NCI-H2081 treated with DMSO at 0.1 percent for 48 hours (cell line): ENCODE measurements at regions not wholly inside any gene's neighbourhood (a gene's known extent, or its start where the extent isn't known, plus 50 kb on each side); places are given as distances from the start of the nearest gene placed in this dataset.
"Not testable (repeated sequence)": the region's sequence is repeated elsewhere in the genome, so short reads cannot be mapped to it uniquely, and the experiment has no call there.

ENCODE experiments used
- DNase-seq: peaks from one replicate; lab custom pipeline; 2025; lab: John Stamatoyannopoulos, UW

DNA sequence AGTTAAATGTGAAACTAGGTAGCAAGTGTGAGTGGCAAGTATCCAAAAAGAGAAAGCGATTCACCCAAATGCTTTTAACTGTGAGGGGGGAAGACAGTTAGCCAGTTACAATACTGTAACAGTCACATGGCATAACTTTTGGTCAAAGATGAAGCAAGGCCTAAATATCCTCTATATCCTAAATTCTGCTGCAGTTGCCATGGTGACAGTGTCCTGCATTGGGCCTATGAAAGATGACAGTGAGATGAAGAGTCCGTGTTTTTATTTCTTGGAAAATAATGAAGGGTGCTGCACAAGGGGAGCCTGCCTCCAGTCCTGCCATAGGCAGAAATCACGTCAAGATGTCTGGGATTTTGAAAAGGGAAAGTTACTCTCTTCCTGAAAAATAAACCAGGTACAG lies 534.6 kb downstream of the NTRK2 start:
- DNase-seq = no peak

DNA sequence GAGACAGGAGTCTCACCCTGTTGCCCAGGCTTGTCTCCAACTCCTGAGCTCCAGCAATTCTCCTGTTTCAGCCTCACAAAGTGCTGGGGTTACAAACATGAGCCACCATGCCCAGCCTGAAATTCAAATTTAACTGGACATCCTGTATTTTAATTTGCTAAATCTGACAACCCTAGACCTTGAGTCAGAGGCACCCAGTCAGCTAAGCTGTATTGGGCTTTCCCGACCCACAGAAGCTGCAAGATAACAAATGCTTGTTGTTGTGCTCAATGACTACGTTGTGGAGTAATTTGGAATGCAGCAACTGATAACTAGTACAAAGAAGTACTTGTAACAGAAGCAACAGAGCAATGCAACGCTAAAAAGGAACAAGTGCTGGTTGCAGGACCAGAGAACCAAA lies 533.1 kb downstream of the NTRK2 start:
- DNase-seq = no peak

DNA sequence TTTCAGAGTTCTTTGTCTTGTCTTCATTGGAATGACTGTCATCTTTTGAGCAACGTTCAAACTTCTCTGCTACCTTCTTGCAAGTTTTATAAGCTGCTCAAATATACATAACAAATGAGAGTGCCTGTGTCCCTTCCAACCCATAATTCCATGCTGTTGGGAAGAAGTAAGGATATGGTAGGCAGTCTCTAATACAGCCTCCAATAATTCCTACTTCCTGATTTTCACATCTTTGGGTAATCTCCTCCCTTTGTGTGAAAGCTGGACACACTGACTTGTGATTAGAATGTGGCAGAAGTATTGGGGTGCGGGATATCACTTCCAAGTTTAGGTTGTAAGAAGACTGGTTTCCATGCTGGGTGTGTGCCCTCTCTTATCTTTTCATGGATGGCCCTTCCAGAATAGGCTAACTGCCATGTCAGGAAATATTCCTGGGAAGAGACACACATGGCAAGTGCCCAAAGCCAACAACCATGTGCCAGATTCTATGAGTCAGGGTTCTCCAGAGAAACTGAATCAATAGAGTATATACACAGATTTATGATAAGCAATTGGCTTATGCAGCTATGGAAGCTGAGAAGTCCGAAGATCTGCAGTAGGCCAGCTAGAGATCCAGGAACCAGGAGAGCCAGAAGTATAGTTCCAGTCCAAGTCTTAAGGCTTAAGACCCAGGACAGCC lies 531.3 kb downstream of the NTRK2 start:
- DNase-seq = no peak

GRCh38 chr9:85199866-85200495 lies 530.5 kb downstream of the NTRK2 start:
- DNase-seq = no peak

DNA sequence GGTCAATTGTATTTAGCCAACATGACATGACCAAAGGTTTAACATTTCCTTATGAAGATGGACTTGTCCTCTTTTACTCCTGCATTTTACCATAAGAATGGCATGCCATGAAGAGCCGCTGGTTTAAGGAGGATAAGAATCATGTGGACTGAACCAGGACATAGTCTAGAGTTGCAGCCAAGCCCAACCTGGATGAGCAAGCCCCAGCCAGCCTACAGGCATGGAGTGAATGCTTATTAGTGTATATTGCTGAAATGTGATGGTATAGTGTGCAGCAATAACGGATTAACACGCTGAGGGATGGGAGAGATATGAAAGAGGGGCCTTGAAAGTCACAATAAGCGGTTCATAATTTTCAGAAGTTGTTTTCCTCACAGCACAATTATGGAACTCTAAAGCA lies 523.2 kb downstream of the NTRK2 start:
- DNase-seq = no peak

DNA sequence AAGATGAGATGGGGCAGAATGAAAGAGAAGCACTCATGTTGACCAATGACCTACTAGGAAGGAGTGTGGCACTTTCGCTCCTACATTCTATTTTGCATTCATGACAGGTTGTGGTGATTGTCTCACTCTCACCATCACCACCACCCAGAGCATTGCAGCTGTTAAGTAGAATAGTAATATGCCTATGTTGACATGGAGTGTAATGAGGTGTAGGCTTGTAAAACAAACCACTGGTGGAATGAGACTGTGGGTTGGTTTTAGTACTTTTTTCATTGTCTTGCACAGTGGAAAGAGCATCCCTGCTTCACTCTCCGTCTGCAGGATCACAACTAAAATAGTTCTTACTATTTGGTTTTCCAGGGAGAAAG lies 516.7 kb downstream of the NTRK2 start:
- DNase-seq = no peak

GRCh38 chr9:85185486-85186217 lies 516.1 kb downstream of the NTRK2 start:
- DNase-seq = no peak

DNA sequence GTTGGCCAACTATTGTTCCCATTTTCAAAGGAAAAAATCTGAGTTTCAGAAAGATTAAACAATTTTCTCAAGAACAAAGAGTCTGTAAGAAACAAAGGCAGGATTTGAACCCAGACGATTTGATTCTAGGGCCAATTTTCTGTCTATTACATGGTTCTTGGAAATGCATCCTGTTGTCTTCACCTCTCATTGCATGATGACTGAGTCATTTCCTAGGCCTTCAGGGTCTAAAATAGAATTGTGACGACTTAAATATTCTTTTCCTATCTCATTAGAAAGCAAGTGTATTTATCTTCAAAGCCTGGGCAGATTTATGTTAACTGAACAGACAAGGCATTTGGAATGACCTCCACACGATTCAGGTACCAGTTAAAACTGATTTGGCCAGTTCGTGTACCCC lies 512.9 kb downstream of the NTRK2 start:
- no peak for DNase-seq

DNA sequence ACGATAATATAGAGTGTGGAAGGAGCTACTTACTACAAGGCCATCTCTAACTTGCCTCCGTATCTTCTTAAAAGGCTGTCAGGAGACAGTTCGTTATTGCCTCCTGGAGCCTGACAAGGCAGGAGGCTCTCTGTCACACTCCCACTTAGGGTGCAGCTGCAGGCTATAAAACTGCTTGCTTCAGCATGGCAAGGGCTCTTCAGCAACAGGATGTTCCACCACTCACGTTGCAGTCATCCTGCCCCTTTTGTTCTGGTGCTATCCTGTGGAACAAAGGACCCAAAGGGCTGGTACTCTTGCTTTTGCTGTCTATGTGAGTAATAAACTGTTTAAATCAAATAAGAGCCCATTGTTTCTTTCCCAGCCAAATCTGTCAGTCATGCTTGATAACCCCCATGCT lies 508.9 kb downstream of the NTRK2 start:
- peak; percentile 6 for DNase-seq

GRCh38 chr9:85173967-85174366 lies 504.4 kb downstream of the NTRK2 start:
- DNase-seq = no peak

DNA sequence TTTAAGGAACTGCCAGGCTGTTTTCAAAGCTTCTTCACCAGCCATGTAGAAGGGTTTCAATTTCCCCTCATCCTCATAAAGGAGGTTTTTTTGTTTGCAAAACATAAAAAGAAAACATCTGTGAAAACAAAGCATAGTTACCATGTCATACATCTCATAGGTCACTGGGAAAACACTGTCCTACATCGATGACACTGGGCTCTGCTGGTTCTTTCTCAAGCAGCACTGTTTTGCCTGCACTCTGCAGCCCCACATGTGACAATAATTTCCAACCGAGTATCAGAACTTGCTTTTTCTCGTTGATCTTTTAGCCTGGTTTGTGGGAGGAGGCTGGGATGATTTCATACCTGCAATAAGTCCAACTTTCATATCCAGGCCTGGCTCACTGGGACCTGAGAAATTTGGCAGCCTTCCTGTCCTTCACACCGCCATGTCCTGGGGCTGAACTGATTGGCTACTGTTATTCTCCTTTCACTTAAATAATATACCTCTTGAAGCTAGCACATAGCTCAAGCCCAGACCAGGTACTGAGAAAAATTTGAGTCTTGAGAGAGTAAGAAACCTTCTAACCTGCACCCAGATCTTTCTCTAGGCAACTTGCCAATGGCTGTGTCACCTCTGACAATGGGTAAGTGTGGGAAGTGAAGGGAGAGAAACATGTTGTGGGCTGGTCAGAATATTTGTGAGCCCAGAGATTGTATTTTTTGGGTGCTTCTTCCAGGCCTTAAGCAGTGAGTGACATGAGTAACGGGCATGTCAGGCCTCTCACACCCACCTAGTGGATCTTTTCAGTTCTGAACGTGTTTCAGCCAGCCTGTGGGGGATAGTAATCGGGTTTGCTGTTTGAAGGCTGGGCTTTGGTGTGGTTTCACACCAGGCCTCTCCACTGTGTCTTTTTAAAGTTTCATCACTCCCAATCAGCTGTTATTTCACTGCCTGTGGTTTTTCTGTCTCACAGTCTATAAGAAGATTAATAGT lies 502.8 kb downstream of the NTRK2 start:
- DNase-seq = no peak

GRCh38 chr9:85171163-85171562 lies 501.6 kb downstream of the NTRK2 start:
- no peak for DNase-seq

GRCh38 chr9:85168412-85168811 lies 498.9 kb downstream of the NTRK2 start:
- DNase-seq = no peak

DNA sequence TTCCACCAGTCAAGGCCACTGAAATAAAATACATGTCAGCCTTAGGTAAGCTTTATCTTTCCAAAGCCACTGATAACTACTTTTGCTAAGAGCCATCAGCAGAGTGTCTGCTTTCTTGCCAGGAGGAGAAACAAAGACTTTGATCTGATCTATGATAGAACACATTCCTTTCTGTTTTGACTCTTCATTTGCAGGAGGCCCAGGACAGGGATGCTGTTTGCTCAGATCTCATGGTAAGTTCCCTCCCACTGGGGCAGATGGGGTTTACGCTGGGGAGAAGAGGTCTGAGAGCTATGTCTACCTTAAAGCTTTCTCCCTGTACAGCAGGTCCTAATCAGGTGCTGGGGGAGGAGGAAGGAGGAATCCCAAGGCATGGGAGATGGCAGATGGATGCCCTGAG lies 497.6 kb downstream of the NTRK2 start:
- DNase-seq = no peak

DNA sequence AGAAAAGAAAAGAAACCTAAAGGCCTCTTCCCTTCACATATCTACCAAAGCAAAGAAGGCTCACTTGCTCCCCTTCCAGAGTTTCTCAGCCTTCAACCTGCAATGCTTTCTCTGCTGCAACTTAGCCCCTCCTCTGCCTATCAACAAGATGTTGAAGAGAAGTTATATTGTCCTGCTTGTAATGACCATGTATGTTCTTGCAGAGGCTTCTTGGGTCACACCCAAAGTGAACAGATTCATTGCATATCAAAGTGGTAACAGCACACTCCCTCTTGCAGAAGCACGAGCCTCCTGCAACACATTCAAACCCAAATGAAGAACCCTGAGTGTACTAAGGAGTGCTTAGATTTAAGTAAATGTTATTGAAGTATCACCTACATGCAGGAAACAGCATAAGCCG lies 494.3 kb downstream of the NTRK2 start:
- no peak for DNase-seq

DNA sequence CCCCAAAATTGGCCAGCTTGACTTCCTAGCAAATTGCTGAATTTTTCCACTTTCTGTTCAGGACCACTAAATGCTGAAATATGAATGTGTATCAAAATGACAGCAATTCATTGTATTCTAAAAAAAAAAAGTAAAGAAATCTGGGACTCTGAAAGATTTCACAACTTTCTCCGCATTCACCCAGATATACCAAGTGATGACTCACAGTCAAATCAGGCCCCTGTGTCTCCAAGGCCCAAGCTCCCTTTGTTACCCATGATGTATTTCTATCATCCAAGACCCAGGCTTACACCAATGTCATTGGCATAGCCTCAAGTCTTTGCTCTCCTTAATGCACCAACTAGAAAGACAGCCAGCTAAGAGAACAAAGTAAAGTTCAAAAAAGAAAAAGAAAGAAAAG lies 493.9 kb downstream of the NTRK2 start:
- no peak for DNase-seq

- DNase-seq = no peak
These were observed 493.3 kb downstream of the NTRK2 start for GRCh38 chr9:85162822-85163221.

GRCh38 chr9:85160944-85161343 lies 491.4 kb downstream of the NTRK2 start:
- not testable (repeated sequence) for DNase-seq

DNA sequence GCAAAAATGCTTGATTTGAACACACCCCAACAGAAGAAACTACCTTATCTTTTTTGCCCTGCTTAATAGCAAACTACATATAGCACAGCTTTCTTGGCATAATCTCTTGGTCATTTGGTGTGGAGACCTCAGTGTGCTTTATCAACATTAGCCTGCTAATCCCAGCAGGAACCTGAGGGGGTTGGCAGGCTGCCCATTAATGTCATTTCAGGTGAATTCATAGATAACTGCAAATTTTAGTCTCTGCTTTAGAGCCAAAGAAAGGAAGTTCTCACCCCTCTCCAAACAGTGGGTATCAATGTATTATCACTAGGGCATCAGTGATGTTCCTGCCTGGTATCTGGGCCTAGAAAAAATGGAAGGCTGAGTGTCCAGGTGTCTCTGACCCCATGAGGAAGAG lies 489.0 kb downstream of the NTRK2 start:
- no peak for DNase-seq

GRCh38 chr9:85157772-85158171 lies 488.2 kb downstream of the NTRK2 start:
- no peak for DNase-seq

DNA sequence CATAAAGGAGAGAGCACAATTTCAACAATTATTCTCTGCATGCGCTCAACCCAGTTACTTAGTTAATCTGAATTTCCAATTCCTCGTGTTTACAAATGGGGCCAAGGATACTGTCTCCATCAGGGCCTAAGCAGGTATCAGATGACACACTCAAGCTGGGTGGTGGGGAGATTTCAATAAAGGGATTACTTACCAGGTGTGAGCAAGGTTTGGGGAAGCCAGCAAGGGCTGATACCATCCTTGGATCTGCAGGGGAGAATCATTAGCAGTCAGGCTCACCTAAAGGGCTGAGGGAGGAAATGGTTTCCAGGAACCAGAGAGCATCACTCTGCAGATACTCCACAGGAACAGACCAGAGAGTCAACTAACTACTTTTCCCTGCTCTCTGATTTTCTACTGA lies 487.1 kb downstream of the NTRK2 start:
- DNase-seq = no peak

- no peak for DNase-seq
These were observed 485.8 kb downstream of the NTRK2 start for GRCh38 chr9:85155352-85155751.
